Stimulated activated CD4-positive, alpha-beta T cell treated with anti-CD3 and anti-CD28 coated beads, Interleukin-2, amount 100 ng/mL, for 24 hours (primary cell): ENCODE measurements at regions not wholly inside any gene's neighbourhood (a gene's known extent, or its start where the extent isn't known, plus 50 kb on each side); places are given as distances from the start of the nearest gene placed in this dataset.
"Not testable (repeated sequence)": the region's sequence is repeated elsewhere in the genome, so short reads cannot be mapped to it uniquely, and the experiment has no call there.

Source experiments
- DNase-seq, 2 donors: peaks; one replicate each; pipeline ENCODE4 v3.0.0-alpha.2; 2020

- no peak for DNase-seq
Observed at GRCh38 chr6:14373648-14374437, 256.3 kb downstream of the CD83 start.

GRCh38 chr6:14375930-14376329 lies 258.4 kb downstream of the CD83 start:
- no peak for DNase-seq

GRCh38 chr6:14379568-14379967 lies 262.0 kb downstream of the CD83 start:
- no peak for DNase-seq

- no peak for DNase-seq
Observed at GRCh38 chr6:14380086-14380820, 262.7 kb downstream of the CD83 start.

GRCh38 chr6:14380901-14381828 lies 263.6 kb downstream of the CD83 start:
- DNase-seq = no peak

GRCh38 chr6:14381829-14382677 lies 264.5 kb downstream of the CD83 start:
- DNase-seq = no peak

- no peak for DNase-seq
Observed at GRCh38 chr6:14382678-14383236, 265.2 kb downstream of the CD83 start.

- no peak for DNase-seq
Observed at GRCh38 chr6:14383393-14384174, 266.0 kb downstream of the CD83 start.

GRCh38 chr6:14384175-14384949 lies 266.8 kb downstream of the CD83 start:
- DNase-seq = no peak

GRCh38 chr6:14386263-14386662 lies 268.7 kb downstream of the CD83 start:
- no peak for DNase-seq

GRCh38 chr6:14386668-14387067 lies 269.1 kb downstream of the CD83 start:
- DNase-seq = no peak

- no peak for DNase-seq
Observed at GRCh38 chr6:14388371-14388770, 270.8 kb downstream of the CD83 start.

- DNase-seq = not testable (repeated sequence)
Observed at GRCh38 chr6:14389776-14390175, 272.2 kb downstream of the CD83 start.

GRCh38 chr6:14390805-14391204 lies 273.2 kb downstream of the CD83 start:
- DNase-seq = no peak

GRCh38 chr6:14393910-14394309 lies 276.3 kb downstream of the CD83 start:
- no peak for DNase-seq

- no peak for DNase-seq
Observed at GRCh38 chr6:14396392-14396791, 278.8 kb downstream of the CD83 start.

- peak in 1 of 2 donors; percentile 26 for DNase-seq
Observed at GRCh38 chr6:14396826-14397517, 279.4 kb downstream of the CD83 start.

GRCh38 chr6:14397518-14397901 lies 279.9 kb downstream of the CD83 start:
- no peak for DNase-seq

GRCh38 chr6:14398953-14399352 lies 281.4 kb downstream of the CD83 start:
- no peak for DNase-seq

- DNase-seq = no peak
Observed at GRCh38 chr6:14399635-14400034, 282.1 kb downstream of the CD83 start.
